GM12875 (cell line): ENCODE measurements at regions not wholly inside any gene's neighbourhood (a gene's known extent, or its start where the extent isn't known, plus 50 kb on each side); places are given as distances from the start of the nearest gene placed in this dataset.

Experiments used
- H3K4me3 ChIP-seq: one replicate; pipeline ENCODE4 v1.5.1; 2011; ENCODE audit warnings: low read depth, low read length, control low read depth
- CTCF ChIP-seq: IDR thresholded peaks from 2 replicates; pipeline ENCODE4 v1.5.1; 2011; ENCODE audit warnings: low read depth, mild to moderate bottlenecking, control low read depth, inconsistent platforms, low read length, moderate library complexity, borderline replicate concordance; ENCODE audit not compliant: insufficient read depth

GRCh38 chr14:44135972-44136371 lies 371.1 kb downstream of the FSCB start:
- TF ChIP-seq CTCF, result no peak
- no peak overlapping the region for H3K4me3 ChIP-seq

- no peak for TF ChIP-seq CTCF
- H3K4me3 ChIP-seq, result no peak overlapping the region
These were observed 375.2 kb downstream of the FSCB start for GRCh38 chr14:44131861-44132260.

GRCh38 chr14:44113769-44114730 lies 393.0 kb downstream of the FSCB start:
- no peak overlapping the region for H3K4me3 ChIP-seq
- no peak for TF ChIP-seq CTCF

GRCh38 chr14:44112774-44113460 lies 394.2 kb downstream of the FSCB start:
- no peak overlapping the region for H3K4me3 ChIP-seq
- TF ChIP-seq CTCF, result no peak

- H3K4me3 ChIP-seq, result no peak overlapping the region
- TF ChIP-seq CTCF, result no peak
These were observed 398.0 kb downstream of the FSCB start for GRCh38 chr14:44109036-44109435.

GRCh38 chr14:44108601-44109000 lies 398.5 kb downstream of the FSCB start:
- no peak for TF ChIP-seq CTCF

More at GRCh38 chr14:44108601-44109000, 398.5 kb downstream of the FSCB start:
- no peak overlapping the region for H3K4me3 ChIP-seq
